CD4-positive, alpha-beta T cell treated with Interleukin-4 for 4 hours (primary cell): ENCODE measurements at regions not wholly inside any gene's neighbourhood (a gene's known extent, or its start where the extent isn't known, plus 50 kb on each side); places are given as distances from the start of the nearest gene placed in this dataset.
"Not testable (repeated sequence)": the region's sequence is repeated elsewhere in the genome, so short reads cannot be mapped to it uniquely, and the experiment has no call there.

Experiments used
- DNase-seq: peaks from one replicate; pipeline ENCODE4 v3.0.0-alpha.2; 2020

GRCh38 chr12:42030588-42030987 is 114.1 kb downstream of the GXYLT1 start:
- no peak for DNase-seq

GRCh38 chr12:42027546-42027945 is 117.1 kb downstream of the GXYLT1 start:
- no peak for DNase-seq

- no peak for DNase-seq
Observed at GRCh38 chr12:42024495-42024830, 120.2 kb downstream of the GXYLT1 start.

GRCh38 chr12:42023733-42024494 is 120.8 kb downstream of the GXYLT1 start:
- DNase-seq, result peak; percentile 63

GRCh38 chr12:42021937-42022336 is 122.7 kb downstream of the GXYLT1 start:
- not testable (repeated sequence) for DNase-seq

GRCh38 chr12:42021469-42021868 is 123.2 kb downstream of the GXYLT1 start:
- no peak for DNase-seq

- no peak for DNase-seq
Observed at GRCh38 chr12:42020226-42020625, 124.4 kb downstream of the GXYLT1 start.

- no peak for DNase-seq
Observed at GRCh38 chr12:42019746-42020145, 124.9 kb downstream of the GXYLT1 start.

GRCh38 chr12:42017051-42017450 is 127.6 kb downstream of the GXYLT1 start:
- no peak for DNase-seq

GRCh38 chr12:42015051-42015461 is 129.6 kb downstream of the GXYLT1 start:
- no peak for DNase-seq

GRCh38 chr12:42012501-42012900 is 132.2 kb downstream of the GXYLT1 start:
- not testable (repeated sequence) for DNase-seq

- no peak for DNase-seq
Observed at GRCh38 chr12:42010715-42011114, 134.0 kb downstream of the GXYLT1 start.

- no peak for DNase-seq
Observed at GRCh38 chr12:42010257-42010656, 134.4 kb downstream of the GXYLT1 start.

GRCh38 chr12:42008996-42009395 is 135.7 kb downstream of the GXYLT1 start:
- DNase-seq, result no peak

GRCh38 chr12:42003031-42003430 is 141.6 kb downstream of the GXYLT1 start:
- DNase-seq, result no peak

- no peak for DNase-seq
Observed at GRCh38 chr12:42002563-42002962, 142.1 kb downstream of the GXYLT1 start.

- DNase-seq, result no peak
Observed at GRCh38 chr12:41998436-41998835, 146.2 kb downstream of the GXYLT1 start.

GRCh38 chr12:41993283-41993682 is 151.4 kb downstream of the GXYLT1 start:
- no peak for DNase-seq

GRCh38 chr12:41992692-41993215 is 151.9 kb downstream of the GXYLT1 start:
- DNase-seq, result no peak

GRCh38 chr12:41992022-41992421 is 152.7 kb downstream of the GXYLT1 start:
- DNase-seq, result no peak

GRCh38 chr12:41988715-41989114 is 156.0 kb downstream of the GXYLT1 start:
- no peak for DNase-seq

GRCh38 chr12:41986513-41986912 is 158.2 kb downstream of the GXYLT1 start:
- not testable (repeated sequence) for DNase-seq

- DNase-seq, result no peak
Observed at GRCh38 chr12:41983856-41984255, 160.8 kb downstream of the GXYLT1 start.

- DNase-seq, result no peak
Observed at GRCh38 chr12:41983394-41983793, 161.3 kb downstream of the GXYLT1 start.

GRCh38 chr12:41981758-41982157 is 162.9 kb downstream of the GXYLT1 start:
- DNase-seq, result no peak
